ENCODE measurements at regions not wholly inside any gene's neighbourhood (a gene's known extent, or its start where the extent isn't known, plus 50 kb on each side); places are given as distances from the start of the nearest gene placed in this dataset.

GRCh38 chr4:64146030-64146429, 263.2 kb downstream of the TECRL start:
- H3K4me1 ChIP-seq, result no peaks in the 10 kb centered on the region
- ATAC-seq, result no peak
- TF ChIP-seq CTCF (IDR thresholded peaks at IDR 0.05), result no peak
- peaks cover 0 to 21% of the 10 kb centered on the region in 2 donors for H3K9me3 ChIP-seq
- intact Hi-C loops (cut with DNase I), result no loop called here
- no peak overlapping the region for H3K4me3 ChIP-seq
- DNase-seq, result no peak
- H3K27ac ChIP-seq, result no peak overlapping the region
- no peaks in the 10 kb centered on the region for H3K27me3 ChIP-seq
- H3K36me3 ChIP-seq, result no peaks in the 10 kb centered on the region

GRCh38 chr4:64144994-64145393, 264.3 kb downstream of the TECRL start:
- Histone ChIP-seq H3K36me3 (no peaks in the 10 kb centered on the region), H3K9me3 (peaks cover 0 to 21% of the 10 kb centered on the region in 2 donors), H3K27ac (no peak overlapping the region), H3K4me3 (no peak overlapping the region), H3K27me3 (no peaks in the 10 kb centered on the region), H3K4me1 (no peaks in the 10 kb centered on the region)
- intact Hi-C loops (cut with DNase I), result no loop called here
- peak in 1 of 4 donors; percentile 2 for DNase-seq
- TF ChIP-seq CTCF (IDR thresholded peaks at IDR 0.05), result no peak
- no peak for ATAC-seq

GRCh38 chr4:64130907-64131306, 278.3 kb downstream of the TECRL start:
- H3K9me3 ChIP-seq, result no peaks in the 10 kb centered on the region
- H3K27me3 ChIP-seq, result no peaks in the 10 kb centered on the region
- no peak for TF ChIP-seq CTCF (IDR thresholded peaks at IDR 0.05)
- H3K4me3 ChIP-seq, result no peak overlapping the region
- DNase-seq, result no peak
- H3K4me1 ChIP-seq, result no peaks in the 10 kb centered on the region
- no peak for ATAC-seq
- intact Hi-C loops (cut with DNase I), result no loop called here
- H3K27ac ChIP-seq, result no peak overlapping the region
- H3K36me3 ChIP-seq, result no peaks in the 10 kb centered on the region

- ATAC-seq (no peak), DNase-seq (no peak)
- Histone ChIP-seq H3K9me3 (peaks cover 0 to 10% of the 10 kb centered on the region in 2 donors), H3K4me1 (no peaks in the 10 kb centered on the region), H3K36me3 (no peaks in the 10 kb centered on the region), H3K27me3 (no peaks in the 10 kb centered on the region), H3K27ac (no peak overlapping the region), H3K4me3 (no peak overlapping the region)
- intact Hi-C loops (cut with DNase I), result no loop called here
- no peak for TF ChIP-seq CTCF (IDR thresholded peaks at IDR 0.05)
These were observed 283.9 kb downstream of the TECRL start for GRCh38 chr4:64125354-64125753.

- ATAC-seq (no peak), DNase-seq (no peak)
- Histone ChIP-seq H3K27ac (no peak overlapping the region), H3K9me3 (peaks cover 0 to 20% of the 10 kb centered on the region in 2 donors), H3K27me3 (no peaks in the 10 kb centered on the region), H3K4me3 (no peak overlapping the region), H3K4me1 (no peaks in the 10 kb centered on the region), H3K36me3 (no peaks in the 10 kb centered on the region)
- TF ChIP-seq CTCF (IDR thresholded peaks at IDR 0.05), result no peak
- intact Hi-C loops (cut with DNase I), result no loop called here
These were observed 287.4 kb downstream of the TECRL start for GRCh38 chr4:64121803-64122202.
